ENCODE measurements at regions not wholly inside any gene's neighbourhood (a gene's known extent, or its start where the extent isn't known, plus 50 kb on each side); places are given as distances from the start of the nearest gene placed in this dataset.

GRCh38 chr5:144086295-144086694 lies 84.2 kb downstream of the YIPF5 start:
- TF ChIP-seq EP300 (IDR thresholded peaks at IDR 0.05; ENCODE audit: borderline replicate concordance), result no peak
- TF ChIP-seq, protein P1, sequence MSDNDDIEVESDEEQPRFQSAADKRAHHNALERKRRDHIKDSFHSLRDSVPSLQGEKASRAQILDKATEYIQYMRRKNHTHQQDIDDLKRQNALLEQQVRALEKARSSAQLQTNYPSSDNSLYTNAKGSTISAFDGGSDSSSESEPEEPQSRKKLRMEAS (IDR thresholded peaks at IDR 0.05), result no peak
- no peak for TF ChIP-seq FOXM1 (IDR thresholded peaks at IDR 0.05; ENCODE audit: borderline replicate concordance, low read depth)

GRCh38 chr5:144087576-144087975 lies 82.9 kb downstream of the YIPF5 start:
- no peak for TF ChIP-seq EGR1 (IDR thresholded peaks at IDR 0.05)

DNA sequence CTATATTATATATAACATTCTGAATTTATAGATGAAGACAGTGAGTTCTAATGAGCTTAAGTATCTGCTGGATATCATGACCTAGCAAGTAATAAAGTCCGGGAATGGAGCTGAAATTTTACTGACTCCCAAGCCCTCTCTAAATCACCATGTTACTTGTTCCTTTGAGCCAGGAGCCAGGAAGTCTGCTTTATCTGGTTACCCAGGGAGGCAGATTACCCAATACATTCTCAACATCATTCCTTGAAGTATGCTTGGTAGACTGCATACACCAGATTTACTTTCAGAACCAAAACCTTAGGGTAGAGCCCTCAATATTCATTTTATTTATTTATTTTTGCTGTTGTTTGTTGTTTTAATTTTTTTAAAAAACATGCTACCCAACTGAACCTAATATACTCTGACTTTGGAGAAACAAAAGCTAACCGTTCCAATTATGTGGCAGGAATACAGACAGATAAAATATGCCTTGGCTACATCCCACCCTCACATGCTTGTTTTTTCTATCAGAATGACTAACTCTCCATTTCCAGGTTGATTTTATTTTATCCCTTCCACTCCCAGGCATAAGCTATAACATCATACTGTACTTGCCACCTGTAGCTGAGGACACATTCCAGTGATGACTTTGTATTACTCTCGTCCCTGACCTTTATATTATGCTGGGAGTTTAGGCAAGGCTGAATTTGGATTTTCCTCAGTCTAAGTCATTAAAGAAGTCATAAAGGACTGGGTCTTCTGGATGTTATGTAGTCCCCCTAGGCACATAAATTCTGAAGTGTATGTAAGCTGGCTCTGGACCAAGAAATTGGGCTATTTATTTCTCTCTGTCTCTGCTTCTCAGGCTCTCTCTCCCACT lies 82.0 kb downstream of the YIPF5 start:
- no peak for TF ChIP-seq TCF12 (IDR thresholded peaks at IDR 0.05; ENCODE audit: low read depth)

DNA sequence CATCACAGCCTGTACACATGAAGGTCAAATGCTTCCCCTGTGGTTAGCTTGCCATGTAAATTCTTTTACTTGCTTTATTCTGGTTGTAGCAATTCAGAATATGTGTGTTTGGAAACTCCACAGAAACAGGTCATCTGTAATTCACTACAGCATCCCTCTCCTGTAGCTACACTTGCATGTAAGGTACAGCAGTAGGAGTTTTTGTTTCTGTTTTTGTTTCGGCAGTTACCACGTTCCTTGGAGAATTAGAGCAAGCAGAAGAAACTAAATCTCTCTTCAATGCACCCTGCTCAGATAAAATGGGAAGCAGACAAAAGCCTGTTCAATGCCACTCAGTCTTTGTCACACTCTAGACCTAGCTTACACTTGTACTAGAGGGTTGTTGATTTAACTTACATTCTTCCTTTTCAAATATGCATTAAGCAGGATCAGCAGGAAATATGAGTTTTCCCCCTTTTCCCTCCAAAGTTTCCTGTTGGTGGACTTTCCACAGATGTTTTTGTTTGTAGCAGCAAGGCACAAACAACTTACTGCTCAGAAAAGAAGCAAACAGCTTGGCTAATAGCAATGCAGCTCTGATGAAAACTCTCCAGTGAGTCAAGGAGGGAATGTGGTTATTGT lies 80.9 kb downstream of the YIPF5 start:
- TF ChIP-seq EP300 (IDR thresholded peaks at IDR 0.05; ENCODE audit: borderline replicate concordance), result no peak
- no peak for TF ChIP-seq REST (IDR thresholded peaks at IDR 0.05; ENCODE audit: low read depth)
- TF ChIP-seq TEAD4 (IDR thresholded peaks at IDR 0.05), result no peak
- TF ChIP-seq RAD21 (IDR thresholded peaks at IDR 0.05; ENCODE audit: low read depth), result no peak
- TF ChIP-seq CEBPB (IDR thresholded peaks at IDR 0.05), result no peak
- no peak for TF ChIP-seq ZBTB7A (IDR thresholded peaks at IDR 0.05; ENCODE audit: low read depth)
- no peak for TF ChIP-seq YY1 (IDR thresholded peaks at IDR 0.05; ENCODE audit: low read depth)
- TF ChIP-seq CREB1 (IDR thresholded peaks at IDR 0.05; ENCODE audit: low read depth), result no peak

- TF ChIP-seq TEAD4 (IDR thresholded peaks at IDR 0.05), result no peak
- TF ChIP-seq TAF1 (IDR thresholded peaks at IDR 0.05; ENCODE audit: low read depth), result no peak
Observed at GRCh38 chr5:144092508-144092907, 78.0 kb downstream of the YIPF5 start.

- TF ChIP-seq ZBTB7A (IDR thresholded peaks at IDR 0.05; ENCODE audit: low read depth) (no peak), TEAD4 (IDR thresholded peaks at IDR 0.05) (no peak), TAF1 (IDR thresholded peaks at IDR 0.05; ENCODE audit: low read depth) (no peak), CEBPB (IDR thresholded peaks at IDR 0.05) (no peak), EP300 (IDR thresholded peaks at IDR 0.05; ENCODE audit: borderline replicate concordance) (no peak)
Observed at GRCh38 chr5:144093400-144093799, 77.1 kb downstream of the YIPF5 start.

DNA sequence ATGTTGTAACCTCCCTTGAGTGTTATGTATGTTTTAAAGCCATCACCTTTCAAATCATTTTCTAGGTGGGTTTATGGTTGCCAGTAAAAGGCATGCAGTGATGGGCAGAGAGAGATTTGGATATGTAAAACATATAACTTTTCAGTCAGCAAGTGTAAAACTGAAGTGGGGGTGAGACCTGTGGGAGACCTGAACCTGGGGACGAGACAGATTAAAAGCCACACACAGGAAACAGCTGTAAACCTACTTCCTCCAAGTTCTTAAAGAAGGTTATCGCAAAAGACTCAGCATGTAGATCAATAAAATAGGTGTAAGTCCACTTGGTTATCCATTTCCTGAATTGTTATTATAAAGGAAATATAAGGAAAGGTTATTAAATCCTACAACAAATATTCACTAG lies 76.6 kb downstream of the YIPF5 start:
- no peak for TF ChIP-seq CEBPB (IDR thresholded peaks at IDR 0.05)
- TF ChIP-seq FOXM1 (IDR thresholded peaks at IDR 0.05; ENCODE audit: borderline replicate concordance, low read depth), result no peak
- TF ChIP-seq EGR1 (IDR thresholded peaks at IDR 0.05), result no peak
- TF ChIP-seq TAF1 (IDR thresholded peaks at IDR 0.05; ENCODE audit: low read depth), result no peak
- TF ChIP-seq REST (IDR thresholded peaks at IDR 0.05; ENCODE audit: low read depth), result no peak
- TF ChIP-seq CREB1 (IDR thresholded peaks at IDR 0.05; ENCODE audit: low read depth), result no peak
- no peak for TF ChIP-seq TEAD4 (IDR thresholded peaks at IDR 0.05)
- TF ChIP-seq EP300 (IDR thresholded peaks at IDR 0.05; ENCODE audit: borderline replicate concordance), result no peak
- TF ChIP-seq, protein P1 (IDR thresholded peaks at IDR 0.05), result no peak
- TF ChIP-seq, protein P2, sequence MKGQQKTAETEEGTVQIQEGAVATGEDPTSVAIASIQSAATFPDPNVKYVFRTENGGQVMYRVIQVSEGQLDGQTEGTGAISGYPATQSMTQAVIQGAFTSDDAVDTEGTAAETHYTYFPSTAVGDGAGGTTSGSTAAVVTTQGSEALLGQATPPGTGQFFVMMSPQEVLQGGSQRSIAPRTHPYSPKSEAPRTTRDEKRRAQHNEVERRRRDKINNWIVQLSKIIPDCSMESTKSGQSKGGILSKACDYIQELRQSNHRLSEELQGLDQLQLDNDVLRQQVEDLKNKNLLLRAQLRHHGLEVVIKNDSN (IDR thresholded peaks at IDR 0.05), result no peak
- TF ChIP-seq YY1 (IDR thresholded peaks at IDR 0.05; ENCODE audit: low read depth), result no peak
- no peak for TF ChIP-seq NFIC (IDR thresholded peaks at IDR 0.05)
- TF ChIP-seq RAD21 (IDR thresholded peaks at IDR 0.05; ENCODE audit: low read depth), result no peak
- TF ChIP-seq TCF12 (IDR thresholded peaks at IDR 0.05; ENCODE audit: low read depth), result no peak
- TF ChIP-seq ZBTB7A (IDR thresholded peaks at IDR 0.05; ENCODE audit: low read depth), result no peak

Measured in Ishikawa (cell line).